ENCODE measurements at regions not wholly inside any gene's neighbourhood (a gene's known extent, or its start where the extent isn't known, plus 50 kb on each side); places are given as distances from the start of the nearest gene placed in this dataset.

DNA sequence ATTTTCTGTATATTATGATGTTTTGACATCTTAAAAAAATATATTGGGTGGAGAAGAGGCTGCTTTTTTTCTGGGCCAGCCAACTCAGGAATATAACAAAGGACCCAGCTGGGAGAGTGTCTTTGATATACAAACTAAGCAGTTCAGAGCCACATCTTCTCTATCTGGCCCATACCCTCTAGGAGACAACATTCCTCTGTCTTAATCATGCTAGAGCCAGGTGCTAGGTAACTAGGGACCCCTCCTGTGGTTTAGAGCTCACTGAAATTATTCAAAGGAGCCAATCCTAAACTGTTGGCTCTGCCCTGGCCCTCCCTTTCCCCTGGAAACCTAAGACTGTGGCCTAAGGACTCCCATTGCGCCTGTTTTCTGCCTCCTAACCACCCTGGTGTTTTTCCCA lies 193.1 kb upstream of the DIO2 start:
- TF ChIP-seq, protein P1, sequence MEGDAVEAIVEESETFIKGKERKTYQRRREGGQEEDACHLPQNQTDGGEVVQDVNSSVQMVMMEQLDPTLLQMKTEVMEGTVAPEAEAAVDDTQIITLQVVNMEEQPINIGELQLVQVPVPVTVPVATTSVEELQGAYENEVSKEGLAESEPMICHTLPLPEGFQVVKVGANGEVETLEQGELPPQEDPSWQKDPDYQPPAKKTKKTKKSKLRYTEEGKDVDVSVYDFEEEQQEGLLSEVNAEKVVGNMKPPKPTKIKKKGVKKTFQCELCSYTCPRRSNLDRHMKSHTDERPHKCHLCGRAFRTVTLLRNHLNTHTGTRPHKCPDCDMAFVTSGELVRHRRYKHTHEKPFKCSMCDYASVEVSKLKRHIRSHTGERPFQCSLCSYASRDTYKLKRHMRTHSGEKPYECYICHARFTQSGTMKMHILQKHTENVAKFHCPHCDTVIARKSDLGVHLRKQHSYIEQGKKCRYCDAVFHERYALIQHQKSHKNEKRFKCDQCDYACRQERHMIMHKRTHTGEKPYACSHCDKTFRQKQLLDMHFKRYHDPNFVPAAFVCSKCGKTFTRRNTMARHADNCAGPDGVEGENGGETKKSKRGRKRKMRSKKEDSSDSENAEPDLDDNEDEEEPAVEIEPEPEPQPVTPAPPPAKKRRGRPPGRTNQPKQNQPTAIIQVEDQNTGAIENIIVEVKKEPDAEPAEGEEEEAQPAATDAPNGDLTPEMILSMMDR (IDR thresholded peaks at IDR 0.05): no peak
- TF ChIP-seq POLR2A (IDR thresholded peaks at IDR 0.05): no peak

Data from breast epithelium (tissue), 3 donors.